Heart left ventricle (tissue), 16 donors: ENCODE measurements at regions not wholly inside any gene's neighbourhood (a gene's known extent, or its start where the extent isn't known, plus 50 kb on each side); places are given as distances from the start of the nearest gene placed in this dataset.
A peak's percentile ranks its signal among the peaks of the same experiment; 100 is the strongest.

Experiments used
- ATAC-seq, 4 donors: fragments of 200-7000 bp; cut with Tn5 transposase; one replicate each; pipeline ENCODE4 v1.9.1; 2020 to 2022; ENCODE audit warnings: moderate library complexity in 4 of 4, mild to moderate bottlenecking in 3 of 4, moderate number of reproducible peaks in 1 of 4
- DNase-seq, 5 donors: peaks; one replicate each; pipeline ENCODE4 v3.0.0-alpha.2; 2020
- H3K27ac ChIP-seq, 12 donors: fragments of 200-600 bp; sonication (generic) in 4 of 12; one replicate each; pipeline versions ENCODE4 v1.5.0 to v1.8.0; 2016 to 2022; ENCODE audit warnings: mild to moderate bottlenecking in 2 of 12
- H3K27me3 ChIP-seq, 9 donors: fragments of 200-600 bp; sonication (generic) in 2 of 9; one replicate each; pipeline versions ENCODE4 v1.5.1 to v1.8.0; 2016 to 2022; ENCODE audit warnings: mild to moderate bottlenecking in 3 of 9
- H3K36me3 ChIP-seq, 9 donors: fragments of 200-600 bp; sonication (generic) in 2 of 9; one replicate each; pipeline versions ENCODE4 v1.5.0 to v1.8.0; 2018 to 2022; ENCODE audit warnings: mild to moderate bottlenecking in 2 of 9
- H3K4me1 ChIP-seq, 12 donors: fragments of 200-600 bp; sonication (generic) in 4 of 12; one replicate each; pipeline versions ENCODE4 v1.5.0 to v1.8.0; 2016 to 2022; ENCODE audit warnings: mild to moderate bottlenecking in 3 of 12
- H3K4me3 ChIP-seq, 12 donors: fragments of 200-600 bp; sonication (generic) in 4 of 12; one replicate each; pipeline versions ENCODE4 v1.5.0 to v1.8.0; 2017 to 2022; ENCODE audit warnings: mild to moderate bottlenecking in 9 of 12, moderate library complexity in 4 of 12
- H3K9me3 ChIP-seq, 12 donors: fragments of 200-600 bp; sonication (generic) in 4 of 12; one replicate each; pipeline versions ENCODE4 v1.5.0 to v1.8.0; 2016 to 2022; ENCODE audit warnings: mild to moderate bottlenecking in 1 of 12
- POLR2A ChIP-seq, 2 donors: fragments of 450-650 bp; IDR thresholded peaks; one replicate each; pipeline ENCODE4 v1.6.1; 2017; ENCODE audit warnings: antibody characterized with exemption in 2 of 2, mild to moderate bottlenecking in 2 of 2, moderate library complexity in 2 of 2
- WGBS, 4 donors: extraction: QIAGEN DNeasy Blood & Tissue Kit in 2 of 4; methylation state at CpG; one replicate each; pipeline versions ENCODE4 v1.1.5 to v1.1.7; 2013 to 2018; 5-methylcytosine and 5-hydroxymethylcytosine counted together
- intact Hi-C, 10 donors: fragments of 100-400 bp; cut with DNase I; formaldehyde crosslinking; loops; one replicate each; pipeline versions ENCODE4 v1.11.1 to v1.14.2; 2022
- TF ChIP-seq, protein P1 (sequence below), 12 donors: fragments of 200-600 bp; sonication (generic) in 4 of 12; IDR thresholded peaks; one replicate each; pipeline versions ENCODE4 v1.5.0 to v1.8.0; 2018 to 2022; ENCODE audit warnings: antibody characterized with exemption in 12 of 12, mild to moderate bottlenecking in 5 of 12
- donor health status: ischemic (EF 13 %, LVEDD 7.1; RV severe dilation, severe dysfunction).
- donor health status: healthy with polysubstance abuse.
- donor health status: DM: no; HTN: yes; CAD: no.
- donor health status: DM: no; HTN: no; CAD: no.
- donor health status: ischemic (EF 25% LVEDD 6.9; RV normal size, moderate dysfunction).
- donor health status: ischemic (EF 25% LVEDD 5.7; RV mildly dilated, moderate dysfunction).
- donor health status: healthy.
- donor health status: DM: yes; HTN: yes; CAD: no.
- donor health status: ischemic (EF 35%, LVEDD 5.7; RV mildly dilated, moderate dysfunction).
- donor health status: nonischemic (EF 11% LVEDD 7.7; RV severe dilation, severe dysfunction).
- donor health status: DM: yes; HTN: yes; CAD: no.
- donor health status: PGD.
- donor health status: ischemic (EF 29% LVEDD 5.4; RV normal size, mild dysfunction).
- donor health status: nonischemic (EF 23%, LVEDD 6.1; RV moderate dilation, normal function).

DNA sequence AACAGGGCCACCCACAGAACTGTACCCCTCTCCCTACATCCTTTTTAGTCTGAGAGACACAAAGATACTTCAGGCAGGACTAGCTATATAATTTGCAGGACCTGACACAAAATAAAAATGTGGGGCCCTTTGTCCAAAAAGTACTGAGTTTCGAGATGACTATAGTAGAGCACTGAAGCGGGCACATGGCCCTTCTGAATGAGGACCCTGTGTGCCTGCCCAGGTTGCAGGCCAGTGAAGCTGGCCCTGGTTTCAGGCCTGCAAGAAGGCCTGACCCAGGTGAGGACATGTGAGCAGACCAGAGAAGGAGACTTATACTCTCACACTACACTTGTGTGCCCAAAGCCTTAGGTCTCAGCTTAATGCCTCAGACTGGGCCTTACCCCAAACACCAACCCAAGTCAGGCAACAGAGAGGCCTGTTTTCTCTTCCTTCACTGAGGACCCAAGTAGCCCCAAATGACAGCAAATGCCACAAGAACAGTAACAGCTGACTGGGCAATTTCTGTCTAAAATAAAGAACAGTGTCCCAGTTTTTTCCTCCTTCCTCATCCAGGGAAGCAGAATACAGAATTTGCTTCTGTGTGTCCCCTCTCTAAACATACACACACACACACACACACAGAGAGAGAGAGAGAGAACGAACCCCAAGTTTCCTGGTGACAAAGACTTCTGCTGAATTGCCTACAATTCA is 100.9 kb upstream of the ARHGEF3 start:
- 93 to 100% (median 95%) methylated on average over 3 of the region's 3 CpGs for WGBS, 4 donors
- Histone ChIP-seq H3K9me3 (no peaks in the 10 kb centered on the region), H3K4me1 (peaks cover 0 to 12% (median 0%) of the 10 kb centered on the region in 12 donors), H3K4me3 (no peak overlapping the region), H3K36me3 (no peaks in the 10 kb centered on the region), H3K27ac (no peak overlapping the region), H3K27me3 (no peaks in the 10 kb centered on the region)
- TF ChIP-seq, protein P1, sequence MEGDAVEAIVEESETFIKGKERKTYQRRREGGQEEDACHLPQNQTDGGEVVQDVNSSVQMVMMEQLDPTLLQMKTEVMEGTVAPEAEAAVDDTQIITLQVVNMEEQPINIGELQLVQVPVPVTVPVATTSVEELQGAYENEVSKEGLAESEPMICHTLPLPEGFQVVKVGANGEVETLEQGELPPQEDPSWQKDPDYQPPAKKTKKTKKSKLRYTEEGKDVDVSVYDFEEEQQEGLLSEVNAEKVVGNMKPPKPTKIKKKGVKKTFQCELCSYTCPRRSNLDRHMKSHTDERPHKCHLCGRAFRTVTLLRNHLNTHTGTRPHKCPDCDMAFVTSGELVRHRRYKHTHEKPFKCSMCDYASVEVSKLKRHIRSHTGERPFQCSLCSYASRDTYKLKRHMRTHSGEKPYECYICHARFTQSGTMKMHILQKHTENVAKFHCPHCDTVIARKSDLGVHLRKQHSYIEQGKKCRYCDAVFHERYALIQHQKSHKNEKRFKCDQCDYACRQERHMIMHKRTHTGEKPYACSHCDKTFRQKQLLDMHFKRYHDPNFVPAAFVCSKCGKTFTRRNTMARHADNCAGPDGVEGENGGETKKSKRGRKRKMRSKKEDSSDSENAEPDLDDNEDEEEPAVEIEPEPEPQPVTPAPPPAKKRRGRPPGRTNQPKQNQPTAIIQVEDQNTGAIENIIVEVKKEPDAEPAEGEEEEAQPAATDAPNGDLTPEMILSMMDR (IDR thresholded peaks at IDR 0.05), result no peak
- TF ChIP-seq POLR2A (IDR thresholded peaks at IDR 0.05), result no peak
- intact Hi-C loops, result no loop called here
- DNase-seq (no peak), ATAC-seq (no peak)

DNA sequence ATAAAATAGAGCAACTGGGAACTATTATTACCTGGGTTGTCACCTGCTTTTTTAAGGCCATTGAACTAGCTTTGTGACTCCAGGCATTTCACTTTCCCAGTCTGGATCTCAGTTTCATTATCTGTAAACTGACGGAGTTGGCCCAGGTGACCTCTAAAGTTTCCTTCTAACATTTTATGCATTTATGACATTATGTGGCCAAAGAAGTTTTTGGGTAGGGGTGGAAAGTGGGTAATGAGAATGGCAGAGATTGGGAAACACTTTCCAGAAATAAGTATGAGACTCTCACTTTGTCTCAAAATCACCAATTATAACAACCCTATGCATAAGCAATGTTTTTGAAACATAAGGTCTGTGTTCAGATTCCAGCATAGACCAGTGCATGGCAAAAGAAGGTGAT is 99.1 kb upstream of the ARHGEF3 start:
- no peaks in the 10 kb centered on the region for H3K27me3 ChIP-seq
- no peak overlapping the region for H3K4me3 ChIP-seq
- peak overlapping the region in 1 of 12 donors; percentile 5 for H3K27ac ChIP-seq
- no peak for ATAC-seq
- H3K36me3 ChIP-seq, result no peaks in the 10 kb centered on the region
- peaks cover 0 to 12% (median under 1%) of the 10 kb centered on the region in 12 donors for H3K4me1 ChIP-seq
- TF ChIP-seq, protein P1 (IDR thresholded peaks at IDR 0.05), result no peak
- TF ChIP-seq POLR2A (IDR thresholded peaks at IDR 0.05), result no peak
- 0% methylated on average over 1 of the region's 1 CpG for WGBS, 4 donors
- intact Hi-C loops, result no loop called here
- DNase-seq, result no peak
- no peaks in the 10 kb centered on the region for H3K9me3 ChIP-seq

DNA sequence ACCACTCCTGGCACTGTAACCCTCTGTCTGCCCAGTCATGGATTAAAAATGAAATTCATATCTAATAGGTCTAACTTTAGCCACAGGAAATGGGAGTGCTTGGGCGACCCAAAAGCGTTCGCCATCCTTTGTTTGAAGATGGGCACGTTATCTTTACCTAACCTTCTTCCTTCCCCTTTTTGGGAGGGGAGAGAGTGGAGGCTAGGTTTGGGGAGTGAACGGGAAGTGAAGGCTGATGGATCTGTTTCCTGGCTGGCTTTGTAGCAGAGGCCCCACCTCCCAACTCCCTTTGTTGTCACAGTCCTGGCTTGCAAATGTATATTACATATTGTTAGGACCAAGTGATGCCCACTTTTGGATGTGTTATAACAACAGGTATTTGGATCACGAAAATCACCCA is 98.1 kb upstream of the ARHGEF3 start:
- peak in 2 of 4 donors; percentile 43 to 59 for ATAC-seq
- intact Hi-C loops, result no loop called here
- TF ChIP-seq, protein P1 (IDR thresholded peaks at IDR 0.05), result no peak
- no peak for TF ChIP-seq POLR2A (IDR thresholded peaks at IDR 0.05)
- Histone ChIP-seq H3K27ac (peak overlapping the region in 7 of 12 donors; percentile 5 to 52 (median 16)), H3K27me3 (no peaks in the 10 kb centered on the region), H3K4me1 (peaks cover 0 to 18% (median 2%) of the 10 kb centered on the region in 12 donors), H3K9me3 (no peaks in the 10 kb centered on the region), H3K4me3 (no peak overlapping the region), H3K36me3 (no peaks in the 10 kb centered on the region)
- no peak for DNase-seq
- WGBS, 4 donors, result 47 to 63% (median 57%) methylated on average over 6 of the region's 6 CpGs

DNA sequence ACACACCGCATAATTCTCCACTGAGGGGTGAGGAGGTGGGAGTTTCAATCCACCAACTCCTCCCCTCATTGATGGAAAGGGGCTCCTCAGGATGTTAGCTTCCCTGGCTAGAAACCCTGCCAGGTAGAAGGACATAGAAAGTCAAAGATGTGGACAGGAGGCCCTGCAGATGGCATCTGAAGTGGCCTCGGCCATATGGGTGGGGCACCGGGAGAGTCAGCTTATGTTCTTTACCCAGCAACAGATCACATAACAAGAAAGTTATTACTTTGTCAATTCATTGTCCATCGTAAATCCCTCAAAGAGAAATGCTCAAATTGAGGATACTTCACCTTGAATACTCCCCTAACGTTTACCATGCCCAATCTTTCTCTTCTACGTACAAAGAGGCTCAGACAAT is 97.3 kb upstream of the ARHGEF3 start:
- ATAC-seq (no peak), DNase-seq (no peak)
- H3K27me3 ChIP-seq, result no peaks in the 10 kb centered on the region
- WGBS, 4 donors, result 84 to 87% (median 86%) methylated on average over 6 of the region's 6 CpGs
- no peak for TF ChIP-seq POLR2A (IDR thresholded peaks at IDR 0.05)
- TF ChIP-seq, protein P1 (IDR thresholded peaks at IDR 0.05), result no peak
- no peak overlapping the region for H3K4me3 ChIP-seq
- H3K4me1 ChIP-seq, result peaks cover 0 to 20% (median 2%) of the 10 kb centered on the region in 12 donors
- no peaks in the 10 kb centered on the region for H3K36me3 ChIP-seq
- no peaks in the 10 kb centered on the region for H3K9me3 ChIP-seq
- peak overlapping the region in 2 of 12 donors; percentile 5 to 10 for H3K27ac ChIP-seq
- intact Hi-C loops, result no loop called here
